GM23248 (cell line): ENCODE measurements at regions not wholly inside any gene's neighbourhood (a gene's known extent, or its start where the extent isn't known, plus 50 kb on each side); places are given as distances from the start of the nearest gene placed in this dataset.
A peak's percentile ranks its signal among the peaks of the same experiment; 100 is the strongest.

Experiments
- DNase-seq: peaks from one replicate; pipeline ENCODE4 v3.0.0-alpha.2; 2015
- H2AFZ ChIP-seq: fragments of 200-600 bp; sonication (generic); 2 replicates; pipeline ENCODE4 v1.6.1; 2016; ENCODE audit warnings: antibody characterized with exemption
- H3F3A ChIP-seq: fragments of 200-600 bp; sonication (generic); 2 replicates; pipeline ENCODE4 v1.6.1; 2016; ENCODE audit warnings: mild to moderate bottlenecking, antibody characterized with exemption, mixed run types; ENCODE audit not compliant: insufficient read depth
- H3K27ac ChIP-seq: fragments of 200-600 bp; sonication (generic); 2 replicates; pipeline ENCODE4 v1.5.1; 2016; ENCODE audit warnings: mild to moderate bottlenecking
- H3K27me3 ChIP-seq: fragments of 200-600 bp; sonication (generic); replicated peaks from 2 replicates; pipeline ENCODE4 v1.6.1; 2016; ENCODE audit warnings: mild to moderate bottlenecking; ENCODE audit not compliant: insufficient read depth
- H3K36me3 ChIP-seq: fragments of 200-600 bp; sonication (generic); 2 replicates; pipeline ENCODE4 v1.6.1; 2016; ENCODE audit warnings: low read depth, mild to moderate bottlenecking
- H3K4me1 ChIP-seq: fragments of 200-600 bp; sonication (generic); 2 replicates; pipeline ENCODE4 v1.6.1; 2016; ENCODE audit warnings: mild to moderate bottlenecking; ENCODE audit not compliant: insufficient read depth
- H3K4me2 ChIP-seq: fragments of 200-600 bp; sonication (generic); one replicate; pipeline ENCODE4 v1.6.1; 2016; ENCODE audit warnings: mild to moderate bottlenecking; ENCODE audit not compliant: unreplicated experiment
- H3K4me3 ChIP-seq: fragments of 200-600 bp; sonication (generic); 2 replicates; pipeline ENCODE4 v1.5.1; 2016; ENCODE audit warnings: mild to moderate bottlenecking
- H3K79me2 ChIP-seq: fragments of 200-600 bp; sonication (generic); 2 replicates; pipeline ENCODE4 v1.6.1; 2016; ENCODE audit warnings: mild to moderate bottlenecking; ENCODE audit not compliant: insufficient read depth
- H3K9ac ChIP-seq: fragments of 200-600 bp; sonication (generic); 2 replicates; pipeline ENCODE4 v1.6.1; 2016; ENCODE audit warnings: mild to moderate bottlenecking
- H3K9me2 ChIP-seq: fragments of 200-600 bp; sonication (generic); 2 replicates; pipeline ENCODE4 v1.6.1; 2016; ENCODE audit warnings: mixed run types, mild to moderate bottlenecking, moderate library complexity; ENCODE audit not compliant: insufficient read depth
- H3K9me3 ChIP-seq: fragments of 200-600 bp; sonication (generic); one replicate; pipeline ENCODE4 v1.6.1; 2017; ENCODE audit warnings: low read depth
- H4K20me1 ChIP-seq: fragments of 200-600 bp; sonication (generic); 2 replicates; pipeline ENCODE4 v1.6.0; 2016; ENCODE audit not compliant: insufficient read depth
- EZH2 ChIP-seq: fragments of 200-600 bp; sonication (generic); IDR thresholded peaks from 2 replicates; pipeline ENCODE4 v1.6.1; 2018; ENCODE audit warnings: antibody characterized with exemption, mild to moderate bottlenecking; ENCODE audit not compliant: insufficient read depth, poor library complexity, severe bottlenecking
- EZH2phosphoT487 ChIP-seq: fragments of 200-600 bp; sonication (generic); IDR thresholded peaks from 2 replicates; pipeline ENCODE4 v1.6.1; 2018; ENCODE audit warnings: antibody characterized with exemption, moderate library complexity, mild to moderate bottlenecking, low read depth; ENCODE audit not compliant: insufficient read depth
- WGBS, 2 experiments: methylation state at CpG; one replicate each; pipeline ENCODE4 v1.1.6; 2015 to 2017; ENCODE audit warnings: low lambda C conversion rate in 2 of 2, low coverage in 1 of 2; ENCODE audit errors: missing lambda C conversion rate in 2 of 2; 5-methylcytosine and 5-hydroxymethylcytosine counted together
- in situ Hi-C: fragments of 300-500 bp; cut with MboI; formaldehyde crosslinking; loops from 2 replicates; pipeline ENCODE4 v1.15.0; 2020

DNA sequence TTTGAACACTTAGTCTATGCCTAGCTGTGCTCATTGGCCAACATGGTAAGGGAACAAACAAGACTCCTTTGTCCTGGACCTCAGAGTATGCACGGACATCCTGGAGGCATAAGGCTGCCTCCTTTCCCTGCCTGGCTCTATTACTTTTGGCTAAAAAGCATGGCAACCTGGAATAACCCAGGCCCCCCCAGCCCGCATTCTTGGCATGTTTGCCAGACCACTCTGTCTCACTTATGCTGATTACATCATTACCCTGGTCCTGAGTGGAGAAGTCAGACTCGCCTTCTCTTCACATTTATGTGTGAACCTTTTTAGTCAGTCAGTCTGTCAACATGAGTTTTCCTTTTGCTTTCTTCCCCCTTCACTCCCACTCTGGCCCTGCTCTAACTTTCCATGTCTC is 58.0 kb upstream of the ELK3 start:
- Histone ChIP-seq H3K9me2 (no peaks in the 10 kb centered on the region), H3K4me2 (peak overlapping the region; percentile 48), H4K20me1 (no peaks in the 10 kb centered on the region), H3K9me3 (no peaks in the 10 kb centered on the region), H3K27ac (no peak overlapping the region), H3F3A (peaks cover 27% of the 10 kb centered on the region), H3K4me3 (no peak overlapping the region; the same call in 1 of the 2 replicates), H3K4me1 (peaks cover 25% of the 10 kb centered on the region), H3K9ac (no peak overlapping the region), H3K79me2 (no peaks in the 10 kb centered on the region), H3K27me3 (peaks cover 9% of the 10 kb centered on the region), H3K36me3 (no peaks in the 10 kb centered on the region), H2AFZ (no peak overlapping the region)
- no peak for TF ChIP-seq EZH2phosphoT487
- no peak for TF ChIP-seq EZH2
- WGBS, 2 experiments: 51 to 65% methylated on average over 3 of the region's 3 CpGs
- in situ Hi-C loops: no loop called here
- DNase-seq: peak; percentile 58

DNA sequence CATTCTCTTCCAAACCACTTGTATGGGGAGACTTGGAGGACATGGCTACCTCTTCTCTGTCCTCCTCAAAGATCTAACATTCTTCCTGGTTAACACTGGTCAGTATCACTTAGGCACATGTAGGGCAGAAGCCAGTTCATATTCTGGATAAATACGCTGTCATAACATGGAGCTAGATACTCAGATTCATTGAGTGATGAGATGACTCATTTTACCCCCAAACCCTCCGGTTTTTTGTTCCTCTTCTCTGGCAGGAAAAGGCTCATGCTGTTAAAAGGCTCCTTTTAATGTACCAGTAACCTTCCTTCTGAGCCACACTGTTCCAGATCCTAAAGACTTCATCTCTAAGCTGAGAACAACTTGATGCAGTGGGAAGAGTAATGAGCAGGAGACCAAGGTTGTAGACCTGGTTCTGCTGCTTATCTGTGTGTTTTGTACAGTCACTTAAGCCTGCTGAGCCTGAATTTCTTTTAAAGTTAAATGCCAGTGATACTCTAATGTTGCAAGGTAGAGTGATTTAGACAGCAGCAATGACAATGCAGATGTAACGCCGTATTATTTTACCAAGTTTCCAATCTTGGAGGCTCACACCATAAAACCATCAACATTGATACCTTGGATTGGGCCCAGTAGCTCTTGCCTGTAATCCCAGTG is 57.3 kb upstream of the ELK3 start:
- no peaks in the 10 kb centered on the region for H3K9me2 ChIP-seq
- no peak for TF ChIP-seq EZH2
- H3F3A ChIP-seq: peaks cover 34% of the 10 kb centered on the region
- DNase-seq: peak; percentile 6
- H2AFZ ChIP-seq: no peak overlapping the region
- no peaks in the 10 kb centered on the region for H3K79me2 ChIP-seq
- H4K20me1 ChIP-seq: no peaks in the 10 kb centered on the region
- peak overlapping the region; percentile 48 for H3K4me2 ChIP-seq
- in situ Hi-C loops: no loop called here
- no peak overlapping the region for H3K4me3 ChIP-seq
- peaks cover 4% of the 10 kb centered on the region; the same call in 1 of the 2 replicates for H3K27me3 ChIP-seq
- H3K27ac ChIP-seq: no peak overlapping the region
- H3K9ac ChIP-seq: no peak overlapping the region
- H3K4me1 ChIP-seq: peaks cover 25% of the 10 kb centered on the region
- H3K9me3 ChIP-seq: no peaks in the 10 kb centered on the region
- WGBS, 2 experiments: 86 to 87% methylated on average over 4 of the region's 4 CpGs
- no peaks in the 10 kb centered on the region for H3K36me3 ChIP-seq

GRCh38 chr12:96140174-96140573 is 54.0 kb upstream of the ELK3 start:
- peak; percentile 92 for DNase-seq
- Histone ChIP-seq H3K27ac (no peak overlapping the region), H3F3A (peaks cover 34% of the 10 kb centered on the region), H3K9me2 (no peaks in the 10 kb centered on the region), H3K4me3 (no peak overlapping the region), H3K79me2 (no peaks in the 10 kb centered on the region), H4K20me1 (no peaks in the 10 kb centered on the region), H3K36me3 (no peaks in the 10 kb centered on the region), H2AFZ (no peak overlapping the region), H3K9ac (no peak overlapping the region), H3K4me2 (peak overlapping the region; percentile 1), H3K27me3 (no peaks in the 10 kb centered on the region), H3K4me1 (peaks cover 25% of the 10 kb centered on the region), H3K9me3 (no peaks in the 10 kb centered on the region)
- TF ChIP-seq EZH2phosphoT487: no peak
- no peak for TF ChIP-seq EZH2
- in situ Hi-C loops: no loop called here
- WGBS, 2 experiments: 3% methylated on average over 2 of the region's 2 CpGs

GRCh38 chr12:96141216-96141912 is 52.8 kb upstream of the ELK3 start:
- no peak overlapping the region for H3K27ac ChIP-seq
- H2AFZ ChIP-seq: no peak overlapping the region
- 39 to 42% methylated on average over 5 of the region's 5 CpGs for WGBS, 2 experiments
- H3K4me3 ChIP-seq: no peak overlapping the region
- H3F3A ChIP-seq: peaks cover 29% of the 10 kb centered on the region
- no peak overlapping the region for H3K9ac ChIP-seq
- TF ChIP-seq EZH2phosphoT487 (no peak), EZH2 (no peak)
- no peaks in the 10 kb centered on the region for H3K9me3 ChIP-seq
- H3K79me2 ChIP-seq: no peaks in the 10 kb centered on the region
- H4K20me1 ChIP-seq: no peaks in the 10 kb centered on the region
- no peak overlapping the region for H3K4me2 ChIP-seq
- DNase-seq: peak; percentile 73
- H3K4me1 ChIP-seq: peaks cover 14% of the 10 kb centered on the region
- no peaks in the 10 kb centered on the region for H3K9me2 ChIP-seq
- no peaks in the 10 kb centered on the region for H3K27me3 ChIP-seq
- H3K36me3 ChIP-seq: no peaks in the 10 kb centered on the region
- in situ Hi-C loops: no loop called here
